Ovary (tissue), 7 donors: ENCODE measurements at regions not wholly inside any gene's neighbourhood (a gene's known extent, or its start where the extent isn't known, plus 50 kb on each side); places are given as distances from the start of the nearest gene placed in this dataset.

Source experiments
- DNase-seq, 5 donors: peaks; one replicate each; pipeline ENCODE4 v3.0.0-alpha.2; 2019 to 2020
- H3K27ac ChIP-seq, 2 donors: fragments of 200-600 bp; one replicate each; pipeline versions ENCODE4 v1.5.1 to v1.8.0; 2019 to 2022
- H3K27me3 ChIP-seq: fragments of 200-600 bp; one replicate; pipeline ENCODE4 v1.8.0; 2022
- H3K36me3 ChIP-seq: fragments of 200-600 bp; sonication (generic); one replicate; pipeline ENCODE4 v1.5.1; 2019
- H3K4me1 ChIP-seq: one replicate; pipeline ENCODE4 v1.8.1; 2013; ENCODE audit warnings: mild to moderate bottlenecking, moderate library complexity; ENCODE audit not compliant: insufficient read depth
- H3K4me3 ChIP-seq: fragments of 200-600 bp; sonication (generic); one replicate; pipeline ENCODE4 v1.5.1; 2017
- H3K9me3 ChIP-seq, 2 donors: fragments of 200-600 bp in 1 of 2; sonication (generic) in 1 of 2; one replicate each; pipeline versions ENCODE4 v1.5.1 to v1.8.1; 2013 to 2019; ENCODE audit warnings: mild to moderate bottlenecking in 1 of 2, moderate library complexity in 1 of 2
- CTCF ChIP-seq, 3 donors: fragments of 450-650 bp in 2 of 3; fragments of 200-600 bp in 1 of 3; IDR thresholded peaks; one replicate each; pipeline versions ENCODE4 v1.5.1 to v1.8.0; 2016 to 2022; ENCODE audit warnings: antibody characterized with exemption in 3 of 3, mild to moderate bottlenecking in 1 of 3
- EP300 ChIP-seq: sonication (generic); formaldehyde crosslinking; IDR thresholded peaks from one replicate; pipeline ENCODE4 v1.6.1; 2017; ENCODE audit warnings: antibody characterized with exemption
- POLR2A ChIP-seq: fragments of 450-650 bp; IDR thresholded peaks from one replicate; pipeline ENCODE4 v1.6.1; 2017; ENCODE audit warnings: antibody characterized with exemption, mild to moderate bottlenecking, moderate library complexity
- WGBS, 3 donors: extraction: QIAGEN DNeasy Blood & Tissue Kit in 1 of 3; methylation state at CpG; one replicate each; pipeline versions ENCODE4 v1.1.5 to v1.1.7; 2013 to 2017; 5-methylcytosine and 5-hydroxymethylcytosine counted together
- intact Hi-C, 4 donors: fragments of 100-400 bp; cut with DNase I; formaldehyde crosslinking; loops; one replicate each; pipeline versions ENCODE4 v1.11.0 to v1.15.1; 2022 to 2023
- donor health status: DM: no; HTN: no; CAD: no; lungs with moderate emphysema.
- donor health status: DM: no; HTN: no; CAD: no.
- donor health status: Bipolar disorder and iron deficiency.
- donor health status: DM: no; HTN: no; CAD: no.
- donor health status: DM: yes; HTN: yes; CAD: no.

GRCh38 chr11:127803755-127804154 is 783.6 kb downstream of the ETS1 start:
- TF ChIP-seq EP300, result no peak
- TF ChIP-seq CTCF (IDR thresholded peaks at IDR 0.05), result no peak
- TF ChIP-seq POLR2A, result no peak
- Histone ChIP-seq H3K4me3 (no peak overlapping the region), H3K36me3 (no peaks in the 10 kb centered on the region), H3K27ac (no peak overlapping the region), H3K4me1 (no peaks in the 10 kb centered on the region), H3K9me3 (no peaks in the 10 kb centered on the region), H3K27me3 (no peaks in the 10 kb centered on the region)
- DNase-seq, result no peak
- intact Hi-C loops, result no loop called here

GRCh38 chr11:127800989-127801688 is 786.2 kb downstream of the ETS1 start:
- H3K4me3 ChIP-seq, result no peak overlapping the region
- H3K27ac ChIP-seq, result no peak overlapping the region
- no peak for DNase-seq
- TF ChIP-seq EP300 (no peak), POLR2A (no peak), CTCF (IDR thresholded peaks at IDR 0.05) (no peak)
- WGBS, 3 donors, result 74 to 91% (median 79%) methylated on average over 6 of the region's 6 CpGs
- intact Hi-C loops, result no loop called here
- no peaks in the 10 kb centered on the region for H3K36me3 ChIP-seq
- no peaks in the 10 kb centered on the region for H3K4me1 ChIP-seq
- H3K27me3 ChIP-seq, result no peaks in the 10 kb centered on the region
- H3K9me3 ChIP-seq, result no peaks in the 10 kb centered on the region

- DNase-seq, result no peak
- H3K4me1 ChIP-seq, result no peaks in the 10 kb centered on the region
- TF ChIP-seq POLR2A, result no peak
- TF ChIP-seq EP300, result no peak
- TF ChIP-seq CTCF (IDR thresholded peaks at IDR 0.05), result no peak
- intact Hi-C loops, result no loop called here
- no peaks in the 10 kb centered on the region for H3K36me3 ChIP-seq
- H3K27ac ChIP-seq, result no peak overlapping the region
- no peaks in the 10 kb centered on the region for H3K9me3 ChIP-seq
- H3K27me3 ChIP-seq, result no peaks in the 10 kb centered on the region
- no peak overlapping the region for H3K4me3 ChIP-seq
These were observed 792.0 kb downstream of the ETS1 start for GRCh38 chr11:127795326-127795725.

- H3K4me3 ChIP-seq, result no peak overlapping the region
- no peaks in the 10 kb centered on the region for H3K27me3 ChIP-seq
- DNase-seq, result no peak
- no peaks in the 10 kb centered on the region for H3K9me3 ChIP-seq
- H3K36me3 ChIP-seq, result no peaks in the 10 kb centered on the region
- intact Hi-C loops, result no loop called here
- 84 to 92% (median 89%) methylated on average over 7 of the region's 7 CpGs for WGBS, 3 donors
- TF ChIP-seq EP300 (no peak), CTCF (IDR thresholded peaks at IDR 0.05) (no peak), POLR2A (no peak)
- H3K4me1 ChIP-seq, result no peaks in the 10 kb centered on the region
- H3K27ac ChIP-seq, result no peak overlapping the region
These were observed 791.3 kb upstream of the KIRREL3 start for GRCh38 chr11:127791844-127792243.
